Neural cell (in vitro differentiated cells): ENCODE measurements at regions not wholly inside any gene's neighbourhood (a gene's known extent, or its start where the extent isn't known, plus 50 kb on each side); places are given as distances from the start of the nearest gene placed in this dataset.

Experiments
- H2AFZ ChIP-seq: fragments of 200-600, 300-800 bp; sonication (generic), shearing (Covaris generic); 2 replicates; pipeline ENCODE4 v1.6.0; 2014; ENCODE audit warnings: low read depth, mild to moderate bottlenecking, antibody characterized with exemption, low read length, moderate library complexity
- H3F3A ChIP-seq: fragments of 200-600 bp; shearing (Covaris generic); 2 replicates; pipeline ENCODE4 v1.6.1; 2016; ENCODE audit warnings: mild to moderate bottlenecking, moderate library complexity, mixed read lengths, antibody characterized with exemption, low read length; ENCODE audit not compliant: insufficient read depth, poor library complexity, severe bottlenecking
- H3K27ac ChIP-seq: fragments of 200-600, 300-800 bp; sonication (generic), shearing (Covaris generic); 2 replicates; pipeline ENCODE4 v1.5.1; 2014; ENCODE audit warnings: mild to moderate bottlenecking, low read length, moderate library complexity
- H3K27me3 ChIP-seq: fragments of 300-800, 200-600 bp; sonication (generic), shearing (Covaris generic); 2 replicates; pipeline ENCODE4 v1.6.0; 2014; ENCODE audit warnings: mild to moderate bottlenecking, low read depth, low read length, moderate library complexity; ENCODE audit not compliant: insufficient read depth
- H3K36me3 ChIP-seq: fragments of 300-800, 200-600 bp; sonication (generic), shearing (Covaris generic); 2 replicates; pipeline ENCODE4 v1.5.1; 2014; ENCODE audit warnings: mild to moderate bottlenecking, antibody characterized with exemption, low read length, moderate library complexity; ENCODE audit not compliant: insufficient read depth
- H3K4me2 ChIP-seq: fragments of 300-800, 200-600 bp; sonication (generic), shearing (Covaris generic); 2 replicates; pipeline ENCODE4 v1.6.0; 2014; ENCODE audit warnings: mild to moderate bottlenecking, low read length
- H3K4me3 ChIP-seq: fragments of 300-800, 200-600 bp; sonication (generic), shearing (Covaris generic); 2 replicates; pipeline ENCODE4 v1.5.1; 2014; ENCODE audit warnings: mild to moderate bottlenecking, low read length, moderate library complexity
- H3K79me2 ChIP-seq: fragments of 200-600 bp; shearing (Covaris generic); replicated peaks from 2 replicates; pipeline ENCODE4 v1.6.0; 2014; ENCODE audit warnings: mild to moderate bottlenecking, low read length, moderate library complexity; ENCODE audit not compliant: insufficient read depth
- H3K9ac ChIP-seq: fragments of 300-800, 200-600 bp; sonication (generic), shearing (Covaris generic); 2 replicates; pipeline ENCODE4 v1.6.1; 2016; ENCODE audit warnings: mild to moderate bottlenecking, low read length, mixed read lengths
- H3K9me2 ChIP-seq: fragments of 200-600 bp; shearing (Covaris generic); 2 replicates; pipeline ENCODE4 v1.6.1; 2016; ENCODE audit warnings: mild to moderate bottlenecking, low read length, mixed read lengths; ENCODE audit not compliant: insufficient read depth
- H3K9me3 ChIP-seq: fragments of 200-600, 300-800 bp; sonication (generic), shearing (Covaris generic); 2 replicates; pipeline ENCODE4 v1.6.1; 2016; ENCODE audit warnings: mild to moderate bottlenecking, mixed run types, low read length, moderate library complexity, mixed read lengths
- H4K20me1 ChIP-seq: fragments of 200-600 bp; shearing (Covaris generic); 2 replicates; pipeline ENCODE4 v1.6.1; 2016; ENCODE audit warnings: mild to moderate bottlenecking, mixed run types; ENCODE audit not compliant: insufficient read depth
- EP300 ChIP-seq: fragments of 450-650 bp; conservative IDR thresholded peaks from 2 replicates; pipeline ENCODE4 v1.6.1; 2014; ENCODE audit warnings: antibody characterized with exemption, mild to moderate bottlenecking, moderate library complexity; ENCODE audit not compliant: poor library complexity, severe bottlenecking
- EZH2 ChIP-seq: fragments of 200-600, 300-800 bp; shearing (Covaris generic), sonication (generic); IDR thresholded peaks from 2 replicates; pipeline ENCODE4 v1.6.1; 2014; ENCODE audit warnings: antibody characterized with exemption, low read length, borderline replicate concordance, mild to moderate bottlenecking; ENCODE audit not compliant: insufficient read depth, poor library complexity, severe bottlenecking
- MXI1 ChIP-seq: fragments of 450-650 bp; conservative IDR thresholded peaks from 2 replicates; pipeline ENCODE4 v1.6.1; 2014; ENCODE audit warnings: antibody characterized with exemption, mild to moderate bottlenecking; ENCODE audit not compliant: poor library complexity, severe bottlenecking
- POLR2AphosphoS5 ChIP-seq: IDR thresholded peaks from 2 replicates; pipeline ENCODE4 v1.6.1; 2012
- RAD21 ChIP-seq: fragments of 450-650 bp; conservative IDR thresholded peaks from 2 replicates; pipeline ENCODE4 v1.6.1; 2014; ENCODE audit warnings: antibody characterized with exemption, mild to moderate bottlenecking, moderate library complexity
- REST ChIP-seq: IDR thresholded peaks from 2 replicates; pipeline ENCODE4 v1.6.1; 2012; ENCODE audit warnings: borderline replicate concordance
- SMC3 ChIP-seq: fragments of 450-650 bp; conservative IDR thresholded peaks from 2 replicates; pipeline ENCODE4 v1.6.1; 2014; ENCODE audit warnings: antibody characterized with exemption, mild to moderate bottlenecking, moderate library complexity; ENCODE audit not compliant: poor library complexity
- TAF1 ChIP-seq: IDR thresholded peaks from 2 replicates; pipeline ENCODE4 v1.6.1; 2012; ENCODE audit warnings: low read depth
- TF ChIP-seq, protein P1 (sequence below): fragments of 450-650 bp; IDR thresholded peaks from 2 replicates; pipeline ENCODE4 v1.5.1; 2014; ENCODE audit warnings: antibody characterized with exemption, mild to moderate bottlenecking, moderate library complexity; ENCODE audit not compliant: poor library complexity, severe bottlenecking

GRCh38 chr9:124098141-124098905, 86.8 kb downstream of the LHX2 start:
- TF ChIP-seq RAD21 (no peak), REST (no peak), SMC3 (no peak), POLR2AphosphoS5 (no peak), TAF1 (no peak), EZH2 (no peak), EP300 (no peak), MXI1 (no peak)
- TF ChIP-seq, protein P1, sequence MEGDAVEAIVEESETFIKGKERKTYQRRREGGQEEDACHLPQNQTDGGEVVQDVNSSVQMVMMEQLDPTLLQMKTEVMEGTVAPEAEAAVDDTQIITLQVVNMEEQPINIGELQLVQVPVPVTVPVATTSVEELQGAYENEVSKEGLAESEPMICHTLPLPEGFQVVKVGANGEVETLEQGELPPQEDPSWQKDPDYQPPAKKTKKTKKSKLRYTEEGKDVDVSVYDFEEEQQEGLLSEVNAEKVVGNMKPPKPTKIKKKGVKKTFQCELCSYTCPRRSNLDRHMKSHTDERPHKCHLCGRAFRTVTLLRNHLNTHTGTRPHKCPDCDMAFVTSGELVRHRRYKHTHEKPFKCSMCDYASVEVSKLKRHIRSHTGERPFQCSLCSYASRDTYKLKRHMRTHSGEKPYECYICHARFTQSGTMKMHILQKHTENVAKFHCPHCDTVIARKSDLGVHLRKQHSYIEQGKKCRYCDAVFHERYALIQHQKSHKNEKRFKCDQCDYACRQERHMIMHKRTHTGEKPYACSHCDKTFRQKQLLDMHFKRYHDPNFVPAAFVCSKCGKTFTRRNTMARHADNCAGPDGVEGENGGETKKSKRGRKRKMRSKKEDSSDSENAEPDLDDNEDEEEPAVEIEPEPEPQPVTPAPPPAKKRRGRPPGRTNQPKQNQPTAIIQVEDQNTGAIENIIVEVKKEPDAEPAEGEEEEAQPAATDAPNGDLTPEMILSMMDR = no peak

GRCh38 chr9:124099860-124100259, 88.3 kb downstream of the LHX2 start:
- H3F3A ChIP-seq = no peaks in the 10 kb centered on the region
- no peaks in the 10 kb centered on the region for H3K9me2 ChIP-seq
- no peak for TF ChIP-seq MXI1
- TF ChIP-seq, protein P1 = no peak
- H3K27me3 ChIP-seq = no peaks in the 10 kb centered on the region
- no peak overlapping the region for H2AFZ ChIP-seq
- no peak overlapping the region for H3K4me3 ChIP-seq
- H4K20me1 ChIP-seq = no peaks in the 10 kb centered on the region
- H3K79me2 ChIP-seq = no peaks in the 10 kb centered on the region
- H3K27ac ChIP-seq = no peak overlapping the region
- H3K36me3 ChIP-seq = no peaks in the 10 kb centered on the region
- H3K4me2 ChIP-seq = no peak overlapping the region
- H3K9ac ChIP-seq = no peak overlapping the region
- no peaks in the 10 kb centered on the region for H3K9me3 ChIP-seq

More at GRCh38 chr9:124098141-124098905, 86.8 kb downstream of the LHX2 start:
- Histone ChIP-seq H3K4me3 (no peak overlapping the region), H3F3A (no peaks in the 10 kb centered on the region), H3K27me3 (no peaks in the 10 kb centered on the region), H4K20me1 (no peaks in the 10 kb centered on the region), H3K9me3 (no peaks in the 10 kb centered on the region), H3K9ac (no peak overlapping the region), H3K4me2 (no peak overlapping the region), H3K9me2 (no peaks in the 10 kb centered on the region), H3K79me2 (no peaks in the 10 kb centered on the region), H3K27ac (no peak overlapping the region), H2AFZ (no peak overlapping the region), H3K36me3 (no peaks in the 10 kb centered on the region)
